BLaER1 treated with 17β-estradiol and CSF1 and Interleukin-3, amounts not matched to agents 10 nM and 100 nM (cell line): ENCODE measurements at regions not wholly inside any gene's neighbourhood (a gene's known extent, or its start where the extent isn't known, plus 50 kb on each side); places are given as distances from the start of the nearest gene placed in this dataset.

ENCODE experiments used
- H3K27ac ChIP-seq, 11 experiments: shearing (Covaris generic); formaldehyde crosslinking; 2 replicates each; pipeline ENCODE4 v1.8.1; 2022
- H3K27me3 ChIP-seq, 11 experiments: shearing (Covaris generic); formaldehyde crosslinking; 2 replicates each; pipeline ENCODE4 v1.8.1; 2022
- H3K36me3 ChIP-seq, 11 experiments: shearing (Covaris generic); formaldehyde crosslinking; 2 replicates each; pipeline ENCODE4 v1.8.1; 2022
- H3K4me1 ChIP-seq, 10 experiments: shearing (Covaris generic); formaldehyde crosslinking; 2 replicates each; pipeline ENCODE4 v1.8.1; 2022
- H3K4me2 ChIP-seq, 11 experiments: shearing (Covaris generic); formaldehyde crosslinking; 2 replicates each; pipeline ENCODE4 v1.8.1; 2022
- H3K4me3 ChIP-seq, 10 experiments: shearing (Covaris generic); formaldehyde crosslinking; 2 replicates each; pipeline ENCODE4 v1.8.1; 2022
- H3K9ac ChIP-seq, 11 experiments: shearing (Covaris generic); formaldehyde crosslinking; 2 replicates each; pipeline ENCODE4 v1.8.1; 2022
- H3K9me3 ChIP-seq, 11 experiments: shearing (Covaris generic); formaldehyde crosslinking; replicated peaks in 1 of 11; 2 replicates each; pipeline ENCODE4 v1.8.1; 2022
- H4K20me1 ChIP-seq, 11 experiments: shearing (Covaris generic); formaldehyde crosslinking; 2 replicates each; pipeline ENCODE4 v1.8.1; 2022
- Cebpa-rat ChIP-seq, 11 experiments: shearing (Covaris generic); IDR thresholded peaks; 2 replicates each; pipeline ENCODE4 v1.8.1; 2022

DNA sequence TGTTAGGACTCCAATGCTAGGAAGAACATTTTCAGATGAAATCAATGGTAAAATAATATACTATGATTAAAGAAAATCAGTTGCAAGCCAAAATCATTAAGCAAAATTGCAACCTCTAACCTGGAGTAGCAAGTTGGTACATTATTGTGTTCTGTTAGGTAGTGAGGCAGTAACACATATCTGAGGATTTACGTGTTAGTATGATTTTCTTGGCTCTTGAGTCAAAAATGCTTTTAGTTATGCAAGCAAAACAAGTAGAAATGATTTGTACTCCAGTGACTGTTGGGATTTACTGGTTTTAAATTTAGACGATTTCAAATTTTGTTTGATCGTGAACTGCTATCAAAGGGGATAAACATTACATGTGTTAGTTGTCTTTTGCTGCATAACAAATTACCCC, 293.0 kb upstream of the BTBD3 start:
- no peak overlapping the region for H3K9ac ChIP-seq
- H3K4me2 ChIP-seq, result no peak overlapping the region
- no peaks in the 10 kb centered on the region for H3K9me3 ChIP-seq
- no peaks in the 10 kb centered on the region for H3K27me3 ChIP-seq
- no peak overlapping the region for H3K27ac ChIP-seq
- no peak overlapping the region for H3K4me3 ChIP-seq
- TF ChIP-seq Cebpa-rat (IDR thresholded peaks at IDR 0.05), result no peak
- H3K4me1 ChIP-seq, result no peaks in the 10 kb centered on the region
- H4K20me1 ChIP-seq, result no peaks in the 10 kb centered on the region
- no peaks in the 10 kb centered on the region for H3K36me3 ChIP-seq

- H3K27me3 ChIP-seq, result no peaks in the 10 kb centered on the region
- H3K27ac ChIP-seq, result no peak overlapping the region
- H3K4me2 ChIP-seq, result no peak overlapping the region
- H3K9me3 ChIP-seq, result no peaks in the 10 kb centered on the region
- H3K4me1 ChIP-seq, result no peaks in the 10 kb centered on the region
- no peak for TF ChIP-seq Cebpa-rat (IDR thresholded peaks at IDR 0.05)
- H3K9ac ChIP-seq, result no peak overlapping the region
- H3K36me3 ChIP-seq, result no peaks in the 10 kb centered on the region
- no peaks in the 10 kb centered on the region for H4K20me1 ChIP-seq
- no peak overlapping the region for H3K4me3 ChIP-seq
These were observed 291.1 kb upstream of the BTBD3 start for GRCh38 chr20:11626551-11626950.

GRCh38 chr20:11642866-11643265, 274.8 kb upstream of the BTBD3 start:
- Histone ChIP-seq H3K27ac (no peak overlapping the region), H3K4me1 (no peaks in the 10 kb centered on the region), H3K27me3 (no peaks in the 10 kb centered on the region), H3K36me3 (no peaks in the 10 kb centered on the region), H3K4me2 (no peak overlapping the region), H3K9me3 (peaks cover 17 to 20% (median 19%) of the 10 kb centered on the region in 11 experiments), H4K20me1 (no peaks in the 10 kb centered on the region), H3K4me3 (no peak overlapping the region), H3K9ac (no peak overlapping the region)
- TF ChIP-seq Cebpa-rat (IDR thresholded peaks at IDR 0.05), result no peak

- no peaks in the 10 kb centered on the region for H4K20me1 ChIP-seq
- H3K9me3 ChIP-seq, result peaks cover 17 to 28% (median 22%) of the 10 kb centered on the region in 11 experiments
- H3K27me3 ChIP-seq, result no peaks in the 10 kb centered on the region
- no peak overlapping the region for H3K9ac ChIP-seq
- H3K27ac ChIP-seq, result no peak overlapping the region
- H3K4me2 ChIP-seq, result no peak overlapping the region
- peaks cover 0 to 7% (median 0%) of the 10 kb centered on the region in 10 experiments; a peak in 6 of 20 replicates for H3K4me1 ChIP-seq
- no peaks in the 10 kb centered on the region for H3K36me3 ChIP-seq
- no peak for TF ChIP-seq Cebpa-rat (IDR thresholded peaks at IDR 0.05)
- no peak overlapping the region for H3K4me3 ChIP-seq
These were observed 271.3 kb upstream of the BTBD3 start for GRCh38 chr20:11646359-11646758.

GRCh38 chr20:11650566-11650965, 267.1 kb upstream of the BTBD3 start:
- no peak overlapping the region for H3K4me3 ChIP-seq
- no peak overlapping the region for H3K27ac ChIP-seq
- no peaks in the 10 kb centered on the region for H3K27me3 ChIP-seq
- no peak overlapping the region for H3K9ac ChIP-seq
- no peaks in the 10 kb centered on the region for H3K36me3 ChIP-seq
- no peaks in the 10 kb centered on the region for H4K20me1 ChIP-seq
- H3K9me3 ChIP-seq, result peaks cover 17 to 28% (median 22%) of the 10 kb centered on the region in 11 experiments
- peak overlapping the region in 3 of 11 experiments; percentile 16 to 49 (median 26); a peak in 3 of 22 replicates for H3K4me2 ChIP-seq
- TF ChIP-seq Cebpa-rat (IDR thresholded peaks at IDR 0.05), result no peak
- peaks cover 0 to 8% (median 0%) of the 10 kb centered on the region in 10 experiments; a peak in 6 of 20 replicates for H3K4me1 ChIP-seq

- H3K27ac ChIP-seq, result no peak overlapping the region
- H4K20me1 ChIP-seq, result no peaks in the 10 kb centered on the region
- peaks cover 0 to 8% (median 0%) of the 10 kb centered on the region in 10 experiments; a peak in 6 of 20 replicates for H3K4me1 ChIP-seq
- H3K4me3 ChIP-seq, result no peak overlapping the region
- H3K4me2 ChIP-seq, result peak overlapping the region in 4 of 11 experiments; percentile 16 to 49 (median 25); a peak in 5 of 22 replicates
- H3K9me3 ChIP-seq, result peaks cover 16 to 27% (median 21%) of the 10 kb centered on the region in 11 experiments
- TF ChIP-seq Cebpa-rat (IDR thresholded peaks at IDR 0.05), result no peak
- no peaks in the 10 kb centered on the region for H3K27me3 ChIP-seq
- H3K9ac ChIP-seq, result no peak overlapping the region
- no peaks in the 10 kb centered on the region for H3K36me3 ChIP-seq
These were observed 266.6 kb upstream of the BTBD3 start for GRCh38 chr20:11651138-11651537.

GRCh38 chr20:11651647-11652046, 266.0 kb upstream of the BTBD3 start:
- Histone ChIP-seq H3K27ac (no peak overlapping the region), H3K4me1 (peaks cover 0 to 8% (median 0%) of the 10 kb centered on the region in 10 experiments; a peak in 6 of 20 replicates)
- TF ChIP-seq Cebpa-rat (IDR thresholded peaks at IDR 0.05), result no peak

DNA sequence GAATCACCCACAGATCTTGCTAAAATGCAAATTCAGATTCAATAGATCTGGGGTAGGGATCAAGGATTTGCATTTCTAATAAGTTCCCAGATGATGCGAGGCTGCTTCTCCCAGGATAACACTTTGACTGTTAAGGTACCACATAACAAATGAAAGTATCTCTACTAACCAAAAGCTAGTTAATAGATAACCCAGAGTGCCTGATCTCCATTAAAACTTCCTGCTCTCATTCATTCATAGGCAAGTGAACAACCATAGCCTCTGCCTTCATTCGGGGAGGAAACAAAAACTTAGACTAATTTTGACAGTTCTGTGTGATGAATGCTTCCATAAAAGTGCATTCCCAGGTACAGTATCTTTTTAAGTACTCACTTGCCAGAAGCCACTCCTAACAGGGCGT, 265.6 kb upstream of the BTBD3 start:
- peaks cover 6 to 17% (median 11%) of the 10 kb centered on the region in 11 experiments for H3K9me3 ChIP-seq
- H3K27me3 ChIP-seq, result no peaks in the 10 kb centered on the region
- no peaks in the 10 kb centered on the region for H4K20me1 ChIP-seq
- TF ChIP-seq Cebpa-rat (IDR thresholded peaks at IDR 0.05), result no peak
- no peaks in the 10 kb centered on the region for H3K36me3 ChIP-seq
- no peak overlapping the region for H3K27ac ChIP-seq
- no peak overlapping the region for H3K4me2 ChIP-seq
- H3K4me1 ChIP-seq, result peaks cover 0 to 8% (median 0%) of the 10 kb centered on the region in 10 experiments; a peak in 6 of 20 replicates
- H3K4me3 ChIP-seq, result no peak overlapping the region
- no peak overlapping the region for H3K9ac ChIP-seq

More at GRCh38 chr20:11651647-11652046, 266.0 kb upstream of the BTBD3 start:
- H3K9ac ChIP-seq, result no peak overlapping the region
- no peak overlapping the region for H3K4me3 ChIP-seq
- no peaks in the 10 kb centered on the region for H3K36me3 ChIP-seq
- no peaks in the 10 kb centered on the region for H3K27me3 ChIP-seq
- peaks cover 11 to 22% (median 16%) of the 10 kb centered on the region in 11 experiments for H3K9me3 ChIP-seq
- H4K20me1 ChIP-seq, result no peaks in the 10 kb centered on the region
- peak overlapping the region in 1 of 11 experiments; percentile 49; a peak in 1 of 22 replicates for H3K4me2 ChIP-seq

- no peak overlapping the region for H3K9ac ChIP-seq
- no peaks in the 10 kb centered on the region for H4K20me1 ChIP-seq
- H3K4me3 ChIP-seq, result no peak overlapping the region
- H3K4me1 ChIP-seq, result peaks cover 0 to 8% (median 0%) of the 10 kb centered on the region in 10 experiments; a peak in 6 of 20 replicates
- no peak overlapping the region for H3K4me2 ChIP-seq
- no peaks in the 10 kb centered on the region for H3K9me3 ChIP-seq
- H3K27me3 ChIP-seq, result no peaks in the 10 kb centered on the region
- TF ChIP-seq Cebpa-rat (IDR thresholded peaks at IDR 0.05), result no peak
- no peaks in the 10 kb centered on the region for H3K36me3 ChIP-seq
- H3K27ac ChIP-seq, result no peak overlapping the region
These were observed 262.9 kb upstream of the BTBD3 start for GRCh38 chr20:11654766-11655165.

- Histone ChIP-seq H3K4me2 (no peak overlapping the region), H3K36me3 (no peaks in the 10 kb centered on the region), H3K9ac (no peak overlapping the region), H3K4me3 (no peak overlapping the region), H3K4me1 (no peaks in the 10 kb centered on the region), H3K27me3 (no peaks in the 10 kb centered on the region), H3K9me3 (no peaks in the 10 kb centered on the region; a peak in 1 of 22 replicates), H4K20me1 (no peaks in the 10 kb centered on the region), H3K27ac (no peak overlapping the region)
- no peak for TF ChIP-seq Cebpa-rat (IDR thresholded peaks at IDR 0.05)
These were observed 257.0 kb upstream of the BTBD3 start for GRCh38 chr20:11660673-11661072.
